NOMO-1 (cell line): ENCODE measurements at regions not wholly inside any gene's neighbourhood (a gene's known extent, or its start where the extent isn't known, plus 50 kb on each side); places are given as distances from the start of the nearest gene placed in this dataset.
"Not testable (repeated sequence)": the region's sequence is repeated elsewhere in the genome, so short reads cannot be mapped to it uniquely, and the experiment has no call there.

ENCODE experiments used
- DNase-seq, 2 experiments: peaks; one replicate each; lab custom pipeline; 2025; ENCODE audit not compliant: unreplicated experiment in 2 of 2; lab: John Stamatoyannopoulos, UW

DNA sequence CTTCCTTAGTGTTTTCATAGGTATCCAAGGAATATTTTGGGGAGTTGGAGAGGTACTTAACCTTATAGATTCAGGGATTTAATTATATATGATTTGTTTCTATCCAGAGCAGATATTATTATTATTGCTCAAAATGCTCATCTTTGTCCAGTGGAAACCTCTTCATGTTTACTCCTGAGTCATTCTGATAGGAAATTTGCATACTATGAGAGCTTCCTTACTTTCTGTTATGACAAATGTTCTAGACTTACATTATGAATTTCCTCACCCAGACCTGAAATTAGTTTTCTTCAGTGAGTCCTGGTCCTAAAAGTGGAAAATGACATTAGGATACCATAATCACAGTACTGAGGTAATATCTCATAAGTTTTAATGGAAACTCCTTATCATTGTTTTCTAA lies 57.5 kb upstream of the PLPPR5 start:
- DNase-seq, result no peak

DNA sequence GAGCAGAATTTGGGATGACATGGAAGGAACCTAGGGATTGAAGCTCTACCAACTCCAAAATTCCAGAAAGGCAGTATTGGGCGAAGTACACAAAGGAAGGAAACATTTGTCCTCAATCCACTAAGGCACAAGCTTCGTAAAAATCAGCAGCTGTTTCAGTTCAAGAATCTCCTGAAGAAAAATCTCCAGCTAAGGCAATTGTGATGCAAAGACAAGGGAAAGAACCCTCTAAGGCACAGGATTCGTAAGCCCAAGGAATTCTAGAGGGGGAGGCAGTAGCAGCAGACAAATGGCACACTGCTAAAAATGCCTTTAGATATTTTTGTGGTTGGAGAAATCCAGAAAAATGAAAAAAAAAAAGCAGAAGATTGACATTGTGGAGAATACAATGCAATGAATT lies 64.5 kb upstream of the PLPPR5 start:
- no peak for DNase-seq

GRCh38 chr1:99078529-99078928 lies 73.9 kb upstream of the PLPPR5 start:
- DNase-seq, result not testable (repeated sequence)

DNA sequence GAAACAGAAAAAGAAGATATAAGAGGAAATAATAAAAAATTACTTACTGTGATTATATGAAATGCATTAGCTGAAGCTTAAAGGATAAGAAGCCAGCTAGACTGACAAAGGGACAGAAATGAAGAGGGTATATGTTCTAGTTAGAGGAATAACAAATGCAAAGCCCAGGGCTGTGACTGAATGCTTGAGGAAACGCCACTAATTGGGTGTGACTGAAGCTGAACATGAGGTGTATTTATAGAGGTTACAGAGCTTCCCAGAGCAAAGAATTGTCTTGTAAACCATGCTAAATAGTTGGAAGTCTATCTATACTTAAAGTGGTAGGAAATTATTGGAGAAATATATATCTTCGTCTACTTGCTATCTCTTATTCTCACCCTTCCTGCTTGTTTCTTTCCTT lies 77.7 kb upstream of the PLPPR5 start:
- no peak for DNase-seq

DNA sequence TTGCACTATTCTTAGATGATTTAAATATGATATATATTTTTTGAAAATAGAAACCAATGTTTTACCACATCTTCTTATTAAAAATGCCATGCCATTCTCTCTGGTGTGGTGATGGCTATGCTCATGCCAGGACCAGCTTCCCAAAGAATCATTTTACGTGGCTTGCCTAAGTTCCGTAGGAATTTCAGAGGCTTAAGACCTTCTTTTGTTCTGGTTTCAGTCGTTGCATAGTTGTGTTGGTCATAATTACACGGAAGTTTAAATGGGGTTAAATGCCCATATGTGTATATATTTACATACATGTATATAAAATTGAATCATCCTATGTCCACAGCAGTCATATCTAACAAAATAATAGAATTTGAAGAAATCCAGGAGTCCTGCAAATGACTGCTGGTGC lies 78.7 kb upstream of the PLPPR5 start:
- DNase-seq, result no peak

- DNase-seq, result peak in 1 of 2 experiments; percentile 2
Observed at GRCh38 chr1:99084562-99084961, 79.9 kb upstream of the PLPPR5 start.

DNA sequence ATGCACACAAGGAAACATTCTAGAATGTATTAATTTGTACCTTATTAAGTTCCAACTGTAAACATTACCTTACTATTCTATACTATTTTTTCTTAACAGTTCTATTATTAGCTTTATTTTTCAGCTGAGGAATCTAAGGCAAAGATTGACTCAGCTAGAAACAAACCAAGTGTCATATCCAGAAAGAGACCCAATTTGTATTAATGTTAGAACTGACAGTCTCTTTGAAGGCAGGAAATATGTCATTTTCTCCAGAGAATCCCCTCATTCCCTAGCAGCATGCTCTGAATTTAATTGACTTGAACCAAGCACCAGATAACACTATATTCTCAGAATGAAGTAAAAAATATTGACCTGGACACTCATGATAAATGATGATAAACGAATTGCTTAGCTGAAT lies 81.4 kb upstream of the PLPPR5 start:
- no peak for DNase-seq

- DNase-seq, result no peak
Observed at GRCh38 chr1:99098589-99098988, 93.9 kb upstream of the PLPPR5 start.

- DNase-seq, result no peak
Observed at GRCh38 chr1:99106274-99106673, 101.6 kb upstream of the PLPPR5 start.

DNA sequence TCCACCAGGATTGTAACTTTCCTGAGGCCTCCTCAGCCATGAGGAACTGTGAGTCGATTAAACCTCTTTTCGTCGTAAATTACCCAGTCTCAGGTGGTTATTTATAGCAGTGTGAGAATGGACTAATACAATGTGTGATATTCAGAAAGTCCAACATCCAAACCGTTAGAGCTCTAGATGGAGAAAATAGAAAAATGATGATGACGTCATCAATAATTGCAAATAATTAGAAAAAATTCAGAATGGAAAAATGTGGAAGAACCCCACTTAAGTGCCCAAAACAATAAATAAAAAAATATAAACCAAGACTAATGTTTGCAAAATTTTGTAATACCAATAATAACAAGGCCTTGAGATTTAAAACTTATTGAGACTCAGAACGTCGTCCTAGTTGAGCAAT lies 103.0 kb upstream of the PLPPR5 start:
- DNase-seq, result no peak

DNA sequence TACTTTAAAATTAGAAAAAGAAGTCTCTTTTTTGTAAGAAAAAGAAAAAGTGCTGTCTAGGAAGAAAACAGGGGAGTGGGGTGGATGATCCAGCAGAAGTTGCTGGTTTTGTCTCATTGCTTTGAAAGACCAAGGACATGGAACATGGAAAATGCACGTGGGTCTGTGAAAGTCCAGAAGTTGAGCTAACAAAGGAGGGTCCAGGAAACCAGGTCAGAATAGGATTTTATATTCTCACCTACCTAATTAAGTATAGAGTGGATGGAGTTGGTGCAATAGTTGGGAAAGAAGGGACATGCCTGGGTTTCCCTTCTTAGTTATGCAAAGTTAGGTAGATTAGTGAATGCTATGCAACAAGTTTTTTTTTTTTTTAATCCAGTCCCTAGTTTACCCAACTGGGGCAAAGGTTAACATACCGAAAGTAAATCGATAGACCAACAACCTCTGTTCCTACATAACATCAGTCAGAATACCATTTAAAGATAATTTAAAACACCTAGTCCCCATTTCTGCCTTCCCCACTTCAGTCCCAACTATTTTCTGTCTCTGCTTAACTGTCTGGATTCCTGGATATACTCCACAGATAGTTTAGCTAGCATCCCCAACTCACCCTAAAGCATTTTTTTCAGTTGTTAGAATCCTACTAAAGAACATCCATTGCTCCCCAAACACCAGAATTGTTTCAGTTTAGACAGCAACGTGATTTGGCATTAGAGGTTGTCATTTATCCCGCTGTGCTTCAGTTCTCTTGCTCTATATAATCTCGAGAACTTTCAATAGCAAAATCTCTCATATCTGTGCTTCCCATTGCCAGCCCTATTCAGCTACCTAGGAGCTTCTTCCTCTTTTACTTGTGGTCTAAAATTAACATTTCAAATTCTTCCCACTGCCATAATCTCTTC lies 105.7 kb upstream of the PLPPR5 start:
- DNase-seq, result peak in 1 of 2 experiments; percentile 4

- DNase-seq, result no peak
Observed at GRCh38 chr1:99115231-99115630, 110.6 kb upstream of the PLPPR5 start.

DNA sequence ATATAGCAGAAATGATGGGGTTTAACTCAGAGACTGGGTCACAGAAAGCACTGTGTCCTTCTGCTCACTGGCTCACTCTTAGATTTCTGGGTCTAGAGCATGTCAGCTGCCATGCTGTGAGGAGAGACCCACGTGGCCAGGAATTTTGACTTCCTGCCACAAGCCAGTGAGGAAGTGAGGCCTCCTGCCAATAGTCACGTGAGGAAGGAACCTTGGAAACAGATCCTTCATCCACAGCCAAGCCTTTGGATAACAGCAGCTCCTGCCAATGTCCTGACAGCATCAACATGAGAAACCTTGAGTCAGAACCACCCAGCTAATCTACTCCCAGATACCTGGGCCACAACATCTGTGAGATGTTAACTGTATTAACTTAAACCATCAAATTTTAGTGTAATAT lies 114.5 kb upstream of the PLPPR5 start:
- no peak for DNase-seq

GRCh38 chr1:99122039-99122438 lies 117.4 kb upstream of the PLPPR5 start:
- DNase-seq, result no peak

DNA sequence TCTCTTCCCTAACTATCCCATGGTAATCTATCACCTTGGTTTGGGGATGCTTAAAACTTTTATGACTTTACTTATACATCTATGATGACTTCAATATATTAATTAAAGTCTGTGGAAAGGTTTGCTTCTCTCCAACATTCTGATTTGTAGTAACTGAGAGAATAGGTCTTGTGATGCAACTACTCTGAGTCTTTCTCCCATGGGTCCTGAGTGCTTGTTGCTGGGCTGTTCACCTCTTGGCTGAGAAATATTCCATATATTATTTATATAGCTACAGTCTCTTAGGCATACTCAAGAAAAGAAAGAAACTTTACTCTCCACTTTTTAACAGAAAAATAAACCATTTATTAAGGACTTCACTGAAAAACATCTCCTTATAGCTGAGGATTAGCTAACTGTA lies 119.3 kb upstream of the PLPPR5 start:
- DNase-seq, result no peak

GRCh38 chr1:99131546-99131945 lies 126.9 kb upstream of the PLPPR5 start:
- DNase-seq, result no peak

GRCh38 chr1:99133756-99134500 lies 129.3 kb upstream of the PLPPR5 start:
- DNase-seq, result no peak

- no peak for DNase-seq
Observed at GRCh38 chr1:99137554-99138206, 126.6 kb upstream of the PLPPR4 start.

DNA sequence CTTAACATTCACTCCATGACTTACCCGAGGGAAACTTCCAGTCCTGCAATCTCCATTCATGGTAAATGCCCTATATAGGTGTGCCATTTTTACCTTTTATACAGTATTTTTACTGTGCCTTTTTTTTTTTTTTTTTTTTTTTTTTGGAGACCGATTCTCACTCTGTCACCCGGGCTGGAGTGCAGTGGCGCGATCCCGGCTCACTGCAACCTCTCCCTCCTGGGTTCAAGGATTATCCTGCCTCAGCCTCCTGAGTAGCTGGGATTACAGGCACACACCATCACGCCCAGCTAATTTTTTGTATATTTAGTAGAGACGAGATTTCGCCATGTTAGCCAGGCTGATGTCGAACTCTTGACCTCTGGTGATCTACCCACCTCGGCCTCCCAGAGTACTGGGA lies 124.4 kb upstream of the PLPPR4 start:
- no peak for DNase-seq

- DNase-seq, result no peak
Observed at GRCh38 chr1:99146129-99146848, 118.0 kb upstream of the PLPPR4 start.

DNA sequence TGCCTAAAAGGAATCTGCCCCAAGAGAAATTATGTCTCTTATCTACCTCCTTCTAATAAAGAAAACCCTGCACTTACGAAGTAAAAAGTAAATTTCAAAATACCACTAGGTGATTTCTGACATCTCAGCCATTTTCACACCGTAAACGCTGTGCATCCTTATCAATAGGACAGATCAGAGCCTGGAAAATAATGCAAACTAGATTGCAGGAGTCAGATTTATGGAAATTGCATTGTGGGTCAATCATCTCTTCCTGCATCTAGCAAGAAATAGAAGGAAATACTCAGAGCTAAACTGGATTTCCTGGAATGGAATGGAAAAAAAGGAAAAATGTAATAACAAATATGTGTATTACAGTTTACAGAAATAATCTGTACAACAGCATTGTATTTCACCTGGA lies 114.3 kb upstream of the PLPPR4 start:
- DNase-seq, result no peak
